ENCODE measurements at regions not wholly inside any gene's neighbourhood (a gene's known extent, or its start where the extent isn't known, plus 50 kb on each side); places are given as distances from the start of the nearest gene placed in this dataset.

GRCh38 chr1:5354681-5355080 lies 637.5 kb downstream of the NPHP4 start:
- no peak overlapping the region for H3K27ac ChIP-seq (ENCODE audit: low read depth, low read length)
- H3K27me3 ChIP-seq (ENCODE audit: control insufficient read depth, insufficient read depth, low read length), result no peaks in the 10 kb centered on the region; the same call in 1 of the 2 replicates
- H3K9ac ChIP-seq (ENCODE audit: low read depth, low read length), result no peak overlapping the region
- H3K36me3 ChIP-seq (ENCODE audit: control insufficient read depth, insufficient read depth, low read length), result no peaks in the 10 kb centered on the region
- no peak overlapping the region for H3K4me3 ChIP-seq (ENCODE audit: low read depth, low read length)
- peaks cover 17% of the 10 kb centered on the region; the same call in 1 of the 2 replicates for H3K9me3 ChIP-seq (ENCODE audit: control insufficient read depth, insufficient read depth, low read length)
- no peaks in the 10 kb centered on the region for H3K4me1 ChIP-seq (ENCODE audit: control insufficient read depth, insufficient read depth, low read length)

GRCh38 chr1:5351366-5351765 lies 640.9 kb downstream of the NPHP4 start:
- no peaks in the 10 kb centered on the region; the same call in 1 of the 2 replicates for H3K27me3 ChIP-seq (ENCODE audit: control insufficient read depth, insufficient read depth, low read length)
- H3K9me3 ChIP-seq (ENCODE audit: control insufficient read depth, insufficient read depth, low read length), result peaks cover 7% of the 10 kb centered on the region
- H3K27ac ChIP-seq (ENCODE audit: low read depth, low read length), result no peak overlapping the region
- no peak overlapping the region for H3K9ac ChIP-seq (ENCODE audit: low read depth, low read length)
- H3K4me1 ChIP-seq (ENCODE audit: control insufficient read depth, insufficient read depth, low read length), result no peaks in the 10 kb centered on the region
- no peak overlapping the region for H3K4me3 ChIP-seq (ENCODE audit: low read depth, low read length)
- H3K36me3 ChIP-seq (ENCODE audit: control insufficient read depth, insufficient read depth, low read length), result no peaks in the 10 kb centered on the region

GRCh38 chr1:5349526-5349925 lies 642.7 kb downstream of the NPHP4 start:
- Histone ChIP-seq H3K4me3 (ENCODE audit: low read depth, low read length) (no peak overlapping the region), H3K36me3 (ENCODE audit: control insufficient read depth, insufficient read depth, low read length) (no peaks in the 10 kb centered on the region), H3K9me3 (ENCODE audit: control insufficient read depth, insufficient read depth, low read length) (no peaks in the 10 kb centered on the region; the same call in 1 of the 2 replicates), H3K27ac (ENCODE audit: low read depth, low read length) (no peak overlapping the region), H3K9ac (ENCODE audit: low read depth, low read length) (no peak overlapping the region), H3K27me3 (ENCODE audit: control insufficient read depth, insufficient read depth, low read length) (no peaks in the 10 kb centered on the region; the same call in 1 of the 2 replicates), H3K4me1 (ENCODE audit: control insufficient read depth, insufficient read depth, low read length) (no peaks in the 10 kb centered on the region)

- Histone ChIP-seq H3K9ac (ENCODE audit: low read depth, low read length) (no peak overlapping the region), H3K27me3 (ENCODE audit: control insufficient read depth, insufficient read depth, low read length) (no peaks in the 10 kb centered on the region; the same call in 1 of the 2 replicates), H3K4me3 (ENCODE audit: low read depth, low read length) (no peak overlapping the region), H3K36me3 (ENCODE audit: control insufficient read depth, insufficient read depth, low read length) (no peaks in the 10 kb centered on the region), H3K27ac (ENCODE audit: low read depth, low read length) (no peak overlapping the region), H3K4me1 (ENCODE audit: control insufficient read depth, insufficient read depth, low read length) (no peaks in the 10 kb centered on the region), H3K9me3 (ENCODE audit: control insufficient read depth, insufficient read depth, low read length) (no peaks in the 10 kb centered on the region; the same call in 1 of the 2 replicates)
Observed at GRCh38 chr1:5348732-5349465, 643.3 kb downstream of the NPHP4 start.

- no peaks in the 10 kb centered on the region for H3K36me3 ChIP-seq (ENCODE audit: control insufficient read depth, insufficient read depth, low read length)
Observed at GRCh38 chr1:5347726-5348125, 644.5 kb downstream of the NPHP4 start.

GRCh38 chr1:5345556-5345955 lies 646.7 kb downstream of the NPHP4 start:
- Histone ChIP-seq H3K4me1 (ENCODE audit: control insufficient read depth, insufficient read depth, low read length) (no peaks in the 10 kb centered on the region), H3K27ac (ENCODE audit: low read depth, low read length) (no peak overlapping the region), H3K36me3 (ENCODE audit: control insufficient read depth, insufficient read depth, low read length) (no peaks in the 10 kb centered on the region), H3K9ac (ENCODE audit: low read depth, low read length) (no peak overlapping the region), H3K4me3 (ENCODE audit: low read depth, low read length) (no peak overlapping the region), H3K9me3 (ENCODE audit: control insufficient read depth, insufficient read depth, low read length) (no peaks in the 10 kb centered on the region; the same call in 1 of the 2 replicates), H3K27me3 (ENCODE audit: control insufficient read depth, insufficient read depth, low read length) (no peaks in the 10 kb centered on the region)

More at GRCh38 chr1:5347726-5348125, 644.5 kb downstream of the NPHP4 start:
- Histone ChIP-seq H3K4me3 (ENCODE audit: low read depth, low read length) (no peak overlapping the region), H3K9ac (ENCODE audit: low read depth, low read length) (no peak overlapping the region), H3K9me3 (ENCODE audit: control insufficient read depth, insufficient read depth, low read length) (no peaks in the 10 kb centered on the region; the same call in 1 of the 2 replicates), H3K4me1 (ENCODE audit: control insufficient read depth, insufficient read depth, low read length) (no peaks in the 10 kb centered on the region), H3K27ac (ENCODE audit: low read depth, low read length) (no peak overlapping the region), H3K27me3 (ENCODE audit: control insufficient read depth, insufficient read depth, low read length) (no peaks in the 10 kb centered on the region; the same call in 1 of the 2 replicates)

GRCh38 chr1:5343256-5344020 lies 648.8 kb downstream of the NPHP4 start:
- H3K4me3 ChIP-seq (ENCODE audit: low read depth, low read length), result no peak overlapping the region
- peaks cover 2% of the 10 kb centered on the region; the same call in 1 of the 2 replicates for H3K9me3 ChIP-seq (ENCODE audit: control insufficient read depth, insufficient read depth, low read length)
- no peaks in the 10 kb centered on the region for H3K36me3 ChIP-seq (ENCODE audit: control insufficient read depth, insufficient read depth, low read length)
- H3K4me1 ChIP-seq (ENCODE audit: control insufficient read depth, insufficient read depth, low read length), result no peaks in the 10 kb centered on the region
- no peak overlapping the region for H3K9ac ChIP-seq (ENCODE audit: low read depth, low read length)
- no peak overlapping the region for H3K27ac ChIP-seq (ENCODE audit: low read depth, low read length)
- no peaks in the 10 kb centered on the region for H3K27me3 ChIP-seq (ENCODE audit: control insufficient read depth, insufficient read depth, low read length)

- no peak overlapping the region for H3K9ac ChIP-seq (ENCODE audit: low read depth, low read length)
- peaks cover 2% of the 10 kb centered on the region; the same call in 1 of the 2 replicates for H3K9me3 ChIP-seq (ENCODE audit: control insufficient read depth, insufficient read depth, low read length)
- H3K4me3 ChIP-seq (ENCODE audit: low read depth, low read length), result no peak overlapping the region
- no peaks in the 10 kb centered on the region for H3K4me1 ChIP-seq (ENCODE audit: control insufficient read depth, insufficient read depth, low read length)
- no peak overlapping the region for H3K27ac ChIP-seq (ENCODE audit: low read depth, low read length)
- no peaks in the 10 kb centered on the region for H3K36me3 ChIP-seq (ENCODE audit: control insufficient read depth, insufficient read depth, low read length)
- H3K27me3 ChIP-seq (ENCODE audit: control insufficient read depth, insufficient read depth, low read length), result no peaks in the 10 kb centered on the region
Observed at GRCh38 chr1:5342830-5343229, 649.4 kb downstream of the NPHP4 start.

- Histone ChIP-seq H3K9ac (ENCODE audit: low read depth, low read length) (no peak overlapping the region), H3K27ac (ENCODE audit: low read depth, low read length) (no peak overlapping the region), H3K4me3 (ENCODE audit: low read depth, low read length) (no peak overlapping the region), H3K4me1 (ENCODE audit: control insufficient read depth, insufficient read depth, low read length) (no peaks in the 10 kb centered on the region), H3K9me3 (ENCODE audit: control insufficient read depth, insufficient read depth, low read length) (peaks cover 2% of the 10 kb centered on the region; the same call in 1 of the 2 replicates), H3K36me3 (ENCODE audit: control insufficient read depth, insufficient read depth, low read length) (no peaks in the 10 kb centered on the region), H3K27me3 (ENCODE audit: control insufficient read depth, insufficient read depth, low read length) (no peaks in the 10 kb centered on the region)
Observed at GRCh38 chr1:5342172-5342571, 650.1 kb downstream of the NPHP4 start.

GRCh38 chr1:5341471-5341870 lies 650.8 kb downstream of the NPHP4 start:
- no peak overlapping the region for H3K27ac ChIP-seq (ENCODE audit: low read depth, low read length)
- H3K9ac ChIP-seq (ENCODE audit: low read depth, low read length), result no peak overlapping the region
- peaks cover 2% of the 10 kb centered on the region for H3K9me3 ChIP-seq (ENCODE audit: control insufficient read depth, insufficient read depth, low read length)
- H3K4me1 ChIP-seq (ENCODE audit: control insufficient read depth, insufficient read depth, low read length), result no peaks in the 10 kb centered on the region
- no peak overlapping the region for H3K4me3 ChIP-seq (ENCODE audit: low read depth, low read length)
- H3K36me3 ChIP-seq (ENCODE audit: control insufficient read depth, insufficient read depth, low read length), result no peaks in the 10 kb centered on the region
- no peaks in the 10 kb centered on the region for H3K27me3 ChIP-seq (ENCODE audit: control insufficient read depth, insufficient read depth, low read length)

All from HUES48 (cell line).